GM10248 (cell line): ENCODE measurements at regions not wholly inside any gene's neighbourhood (a gene's known extent, or its start where the extent isn't known, plus 50 kb on each side); places are given as distances from the start of the nearest gene placed in this dataset.

Experiments
- CTCF ChIA-PET: fragments of 300-600 bp; sonication (Branson Sonifier 250); formaldehyde crosslinking; extraction: SDS; loops from one replicate; lab custom pipeline; 2021; ENCODE audit warnings: antibody characterized with exemption; lab: Yijun Ruan, JAX
- POLR2A ChIA-PET: fragments of 350-650 bp; sonication (Branson Sonifier 250); formaldehyde crosslinking; extraction: SDS; loops from one replicate; lab custom pipeline; 2020; ENCODE audit warnings: antibody characterized with exemption; lab: Yijun Ruan, JAX
- DNase-seq: peaks from one replicate; pipeline ENCODE4 v3.0.0; 2012; ENCODE audit errors: extremely low spot score
- TF ChIP-seq, protein P1 (sequence below): IDR thresholded peaks from 2 replicates; pipeline ENCODE4 v1.5.1; 2012; ENCODE audit warnings: mild to moderate bottlenecking, low read depth; ENCODE audit errors: extremely low read depth, missing control alignments, control extremely low read depth

DNA sequence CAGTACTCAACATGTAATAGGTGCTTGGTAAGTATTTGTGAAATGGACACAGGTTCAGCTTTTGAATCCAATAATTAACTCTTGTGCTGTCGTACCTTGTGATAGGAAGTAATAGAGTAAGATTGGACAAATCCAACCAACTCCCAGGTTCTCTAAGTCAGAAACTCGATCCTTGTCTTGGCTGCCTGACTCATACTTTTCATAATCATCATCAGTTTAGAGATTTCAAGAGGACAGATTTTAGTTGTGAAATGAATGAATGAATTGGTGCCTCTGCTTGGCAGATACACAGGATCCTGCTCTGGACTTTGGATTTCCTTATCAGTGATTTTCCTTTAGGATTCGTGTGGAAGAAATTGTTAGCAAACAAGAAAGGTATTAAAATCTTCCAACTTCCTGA is 1145.2 kb downstream of the AACS start:
- ChIA-PET POLR2A (no interaction called here), CTCF (interaction anchor here (2.4 kb wide), 1 partner anchor 9 kb away, joined by 5 read pairs; no protein-coding TSS in a partner anchor)
- TF ChIP-seq, protein P1, sequence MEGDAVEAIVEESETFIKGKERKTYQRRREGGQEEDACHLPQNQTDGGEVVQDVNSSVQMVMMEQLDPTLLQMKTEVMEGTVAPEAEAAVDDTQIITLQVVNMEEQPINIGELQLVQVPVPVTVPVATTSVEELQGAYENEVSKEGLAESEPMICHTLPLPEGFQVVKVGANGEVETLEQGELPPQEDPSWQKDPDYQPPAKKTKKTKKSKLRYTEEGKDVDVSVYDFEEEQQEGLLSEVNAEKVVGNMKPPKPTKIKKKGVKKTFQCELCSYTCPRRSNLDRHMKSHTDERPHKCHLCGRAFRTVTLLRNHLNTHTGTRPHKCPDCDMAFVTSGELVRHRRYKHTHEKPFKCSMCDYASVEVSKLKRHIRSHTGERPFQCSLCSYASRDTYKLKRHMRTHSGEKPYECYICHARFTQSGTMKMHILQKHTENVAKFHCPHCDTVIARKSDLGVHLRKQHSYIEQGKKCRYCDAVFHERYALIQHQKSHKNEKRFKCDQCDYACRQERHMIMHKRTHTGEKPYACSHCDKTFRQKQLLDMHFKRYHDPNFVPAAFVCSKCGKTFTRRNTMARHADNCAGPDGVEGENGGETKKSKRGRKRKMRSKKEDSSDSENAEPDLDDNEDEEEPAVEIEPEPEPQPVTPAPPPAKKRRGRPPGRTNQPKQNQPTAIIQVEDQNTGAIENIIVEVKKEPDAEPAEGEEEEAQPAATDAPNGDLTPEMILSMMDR, result no peak
- no peak for DNase-seq

DNA sequence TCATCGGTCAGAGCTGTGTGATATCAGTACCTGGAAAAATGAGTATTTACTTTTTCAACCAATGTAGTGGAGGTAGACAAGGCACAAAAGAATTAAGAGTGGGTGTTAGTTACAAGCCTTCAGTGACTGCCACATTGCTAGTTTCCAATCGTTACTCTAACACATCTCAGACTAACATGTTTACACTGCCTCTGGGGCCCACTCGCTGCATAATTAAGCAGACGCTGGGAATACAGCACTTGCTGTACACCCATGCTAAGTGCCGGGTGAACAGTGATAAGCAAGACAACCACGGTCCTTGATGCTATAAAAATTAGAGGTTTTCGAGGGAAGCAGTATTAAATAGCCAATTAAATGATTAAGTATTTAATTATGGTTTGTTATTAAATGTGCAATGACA is 1147.6 kb downstream of the AACS start:
- TF ChIP-seq, protein P1, result no peak
- ChIA-PET CTCF (no interaction called here), POLR2A (no interaction called here)
- DNase-seq, result no peak

DNA sequence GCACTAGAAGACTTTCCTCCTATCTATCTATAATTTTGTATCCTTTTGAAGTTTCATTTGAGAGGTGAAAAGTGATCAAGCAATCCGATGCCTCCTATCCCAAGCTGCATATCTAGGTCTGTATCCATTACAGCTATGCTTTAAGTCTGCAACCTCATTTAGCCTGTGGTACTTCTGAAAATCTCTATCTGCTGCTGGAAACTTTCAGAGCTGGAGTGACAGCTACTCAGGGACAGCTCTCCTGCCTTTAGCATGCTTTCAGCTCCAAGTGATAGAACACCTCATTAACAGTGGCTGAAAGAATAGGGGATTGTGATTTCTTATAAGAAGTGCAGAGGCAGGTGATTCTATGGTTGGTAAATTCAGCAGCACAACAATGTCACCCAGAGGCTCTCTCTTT is 1153.5 kb downstream of the AACS start:
- CTCF ChIA-PET, result interaction anchor here (1.2 to 1.9 kb wide), 2 partner anchors 10 to 13 kb away, joined by 3 to 5 read pairs; no protein-coding TSS in a partner anchor
- POLR2A ChIA-PET, result no interaction called here
- no peak for DNase-seq
- TF ChIP-seq, protein P1, result no peak

DNA sequence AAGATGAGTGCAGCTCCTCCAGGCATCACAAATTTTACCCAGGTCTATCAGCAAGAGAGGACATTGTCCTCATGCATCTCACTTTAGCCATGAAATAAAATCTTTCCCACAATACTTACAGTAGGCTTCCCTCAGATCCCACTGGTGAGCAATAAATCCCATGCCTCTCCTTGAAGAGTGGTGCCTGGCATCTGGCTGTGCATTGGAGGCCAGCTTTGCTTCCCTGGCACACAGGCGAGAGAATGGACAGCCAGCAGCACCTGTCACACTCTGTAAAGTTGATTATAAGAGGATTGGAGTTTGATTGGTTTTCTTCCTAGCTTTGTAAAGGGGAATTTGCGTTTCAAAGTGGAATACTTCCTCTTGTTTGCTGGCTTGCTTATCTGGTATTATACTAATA is 1153.9 kb downstream of the AACS start:
- ChIA-PET CTCF (interaction anchor here (1.2 to 1.9 kb wide), 2 partner anchors 11 to 13 kb away, joined by 3 to 5 read pairs; no protein-coding TSS in a partner anchor), POLR2A (no interaction called here)
- DNase-seq, result no peak
- TF ChIP-seq, protein P1, result no peak

DNA sequence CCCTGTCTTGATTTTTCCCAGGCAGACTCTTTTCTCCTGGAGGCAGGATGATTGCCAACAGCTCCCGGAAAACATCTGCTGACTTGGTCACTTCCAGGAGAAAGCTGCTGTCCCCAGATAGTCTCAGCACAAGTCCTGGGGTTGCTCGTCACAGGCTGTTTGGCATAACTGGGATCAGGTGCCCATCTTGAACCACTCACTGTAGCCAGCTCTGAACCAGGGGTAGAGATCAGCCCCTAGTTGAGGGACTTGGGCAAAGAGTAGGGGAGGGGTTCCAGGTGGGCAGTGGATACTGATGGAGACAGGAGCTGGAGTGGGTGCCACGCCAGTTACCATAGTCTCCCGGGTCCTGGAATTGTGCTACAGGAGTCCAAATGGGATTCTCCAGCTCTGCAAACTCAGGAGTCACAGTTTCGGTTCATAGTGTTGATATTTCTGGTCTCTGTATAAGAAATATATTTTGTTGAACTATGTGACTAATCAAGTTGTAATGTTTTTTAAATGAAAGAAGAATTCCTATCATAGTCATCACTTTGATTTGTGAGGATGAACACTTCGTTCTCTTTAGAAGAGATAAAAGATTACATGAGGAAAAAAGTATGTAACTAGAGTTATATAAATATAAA is 1154.5 kb downstream of the AACS start:
- TF ChIP-seq, protein P1, result no peak
- CTCF ChIA-PET, result interaction anchor here (1.2 to 1.9 kb wide), 2 partner anchors 12 to 14 kb away, joined by 3 to 5 read pairs; no protein-coding TSS in a partner anchor
- no peak for DNase-seq
- POLR2A ChIA-PET, result no interaction called here

DNA sequence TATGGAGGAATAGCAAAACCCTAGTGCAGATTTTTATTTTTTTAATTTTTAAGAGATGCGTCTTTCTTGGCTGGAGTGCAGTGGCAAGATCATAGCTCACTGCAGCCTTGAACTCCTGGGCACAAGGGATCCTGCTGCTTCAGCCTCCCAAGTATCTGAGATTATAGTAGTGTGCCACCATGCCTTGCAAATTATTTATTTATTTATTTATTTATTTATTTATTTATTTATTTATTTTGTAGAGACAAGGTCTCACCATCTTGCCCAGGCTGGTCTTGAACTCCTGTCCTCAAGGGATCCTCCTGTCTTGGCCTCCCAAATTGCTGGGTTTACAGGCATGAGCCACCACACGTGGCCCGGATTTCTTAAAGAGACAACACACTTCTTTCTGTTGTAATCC is 1158.8 kb downstream of the AACS start:
- ChIA-PET POLR2A (no interaction called here), CTCF (no interaction called here)
- no peak for DNase-seq
- TF ChIP-seq, protein P1, result no peak
